ENCODE measurements at regions not wholly inside any gene's neighbourhood (a gene's known extent, or its start where the extent isn't known, plus 50 kb on each side); places are given as distances from the start of the nearest gene placed in this dataset.

DNA sequence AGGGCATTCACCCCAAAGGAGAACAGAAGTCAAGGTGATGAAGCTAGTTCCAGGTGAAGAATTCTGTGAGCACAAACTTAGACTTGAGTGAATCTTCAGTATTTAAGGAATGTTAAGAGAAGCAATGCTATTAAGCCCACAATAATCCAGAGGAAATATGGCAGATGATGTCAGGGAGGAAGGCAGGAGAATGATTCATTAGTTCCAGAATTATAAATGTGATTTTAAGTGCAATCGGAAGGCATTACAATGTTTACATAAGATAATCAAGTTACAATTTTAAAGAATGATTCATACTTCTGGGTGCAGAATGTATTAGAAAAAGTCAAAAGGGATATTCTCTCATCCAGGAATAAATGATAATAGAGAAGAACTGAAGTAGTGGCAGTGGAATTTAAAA lies 545.2 kb upstream of the BRINP3 start:
- TF ChIP-seq, protein P1, sequence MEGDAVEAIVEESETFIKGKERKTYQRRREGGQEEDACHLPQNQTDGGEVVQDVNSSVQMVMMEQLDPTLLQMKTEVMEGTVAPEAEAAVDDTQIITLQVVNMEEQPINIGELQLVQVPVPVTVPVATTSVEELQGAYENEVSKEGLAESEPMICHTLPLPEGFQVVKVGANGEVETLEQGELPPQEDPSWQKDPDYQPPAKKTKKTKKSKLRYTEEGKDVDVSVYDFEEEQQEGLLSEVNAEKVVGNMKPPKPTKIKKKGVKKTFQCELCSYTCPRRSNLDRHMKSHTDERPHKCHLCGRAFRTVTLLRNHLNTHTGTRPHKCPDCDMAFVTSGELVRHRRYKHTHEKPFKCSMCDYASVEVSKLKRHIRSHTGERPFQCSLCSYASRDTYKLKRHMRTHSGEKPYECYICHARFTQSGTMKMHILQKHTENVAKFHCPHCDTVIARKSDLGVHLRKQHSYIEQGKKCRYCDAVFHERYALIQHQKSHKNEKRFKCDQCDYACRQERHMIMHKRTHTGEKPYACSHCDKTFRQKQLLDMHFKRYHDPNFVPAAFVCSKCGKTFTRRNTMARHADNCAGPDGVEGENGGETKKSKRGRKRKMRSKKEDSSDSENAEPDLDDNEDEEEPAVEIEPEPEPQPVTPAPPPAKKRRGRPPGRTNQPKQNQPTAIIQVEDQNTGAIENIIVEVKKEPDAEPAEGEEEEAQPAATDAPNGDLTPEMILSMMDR (IDR thresholded peaks at IDR 0.05) = no peak
- no peak for TF ChIP-seq POLR2A (IDR thresholded peaks at IDR 0.05)
